PC-3 (cell line): ENCODE measurements at regions not wholly inside any gene's neighbourhood (a gene's known extent, or its start where the extent isn't known, plus 50 kb on each side); places are given as distances from the start of the nearest gene placed in this dataset.

Experiments
- ATAC-seq: fragments of 200-7000 bp; cut with Tn5 transposase; 2 replicates; pipeline ENCODE4 v1.9.1; 2020; ENCODE audit warnings: mild to moderate bottlenecking, moderate library complexity
- BruUV-seq: library from RNA; stranded (reverse); fragments of 400-500 nt; replicated peaks from 2 replicates; lab custom pipeline; 2021; lab: Mats Ljungman, UMichigan
- CTCF ChIA-PET: fragments of 300-600 bp; sonication (Branson Sonifier 250); formaldehyde crosslinking; loops from one replicate; lab custom pipeline; 2022; ENCODE audit warnings: antibody characterized with exemption; lab: Charles Lee
- POLR2A ChIA-PET: fragments of 300-600 bp; sonication (Branson Sonifier 250); formaldehyde crosslinking; loops from one replicate; lab custom pipeline; 2022; ENCODE audit warnings: antibody characterized with exemption; ENCODE audit not compliant: unreplicated experiment; lab: Charles Lee
- DNase-seq: peaks from one replicate; pipeline ENCODE4 v3.0.0-alpha.2; 2015
- H2AFZ ChIP-seq: fragments of 300-600 bp; sonication (generic); 2 replicates; pipeline ENCODE4 v1.6.0; 2016; ENCODE audit warnings: antibody characterized with exemption, low read length
- H3F3A ChIP-seq: fragments of 300-600 bp; sonication (generic); one replicate; pipeline ENCODE4 v1.6.0; 2017; ENCODE audit warnings: antibody characterized with exemption, low read length, control low read depth, mild to moderate bottlenecking; ENCODE audit not compliant: unreplicated experiment
- H3K27ac ChIP-seq: fragments of 300-600 bp; sonication (generic); 2 replicates; pipeline ENCODE4 v1.5.1; 2016; ENCODE audit warnings: mild to moderate bottlenecking, low read length
- H3K27me3 ChIP-seq: fragments of 300-600 bp; sonication (generic); 2 replicates; pipeline ENCODE4 v1.6.1; 2016; ENCODE audit warnings: low read length, mixed read lengths
- H3K36me3 ChIP-seq: fragments of 300-600 bp; sonication (generic); 2 replicates; pipeline ENCODE4 v1.6.1; 2016; ENCODE audit warnings: low read depth, mixed run types, low read length, mixed read lengths
- H3K4me1 ChIP-seq: fragments of 300-600 bp; sonication (generic); 2 replicates; pipeline ENCODE4 v1.5.1; 2016; ENCODE audit warnings: low read length; ENCODE audit not compliant: insufficient read depth
- H3K4me2 ChIP-seq: fragments of 300-600 bp; sonication (generic); 2 replicates; pipeline ENCODE4 v1.6.0; 2016; ENCODE audit warnings: low read length
- H3K4me3 ChIP-seq: fragments of 300-600 bp; sonication (generic); 2 replicates; pipeline ENCODE4 v1.5.1; 2016; ENCODE audit warnings: mild to moderate bottlenecking, low read length, mixed read lengths
- H3K79me2 ChIP-seq: fragments of 300-600 bp; sonication (generic); 2 replicates; pipeline ENCODE4 v1.6.1; 2017; ENCODE audit warnings: low read length, mixed read lengths
- H3K9ac ChIP-seq: fragments of 300-600 bp; sonication (generic); 2 replicates; pipeline ENCODE4 v1.6.0; 2016; ENCODE audit warnings: mild to moderate bottlenecking, low read length
- H3K9me2 ChIP-seq: fragments of 300-600 bp; sonication (generic); replicated peaks from 2 replicates; pipeline ENCODE4 v1.6.1; 2016; ENCODE audit warnings: mixed run types, low read length, mixed read lengths
- H3K9me3 ChIP-seq: fragments of 300-600 bp; sonication (generic); 2 replicates; pipeline ENCODE4 v1.6.1; 2016; ENCODE audit warnings: low read length, mixed read lengths
- H4K20me1 ChIP-seq: fragments of 300-600 bp; sonication (generic); 2 replicates; pipeline ENCODE4 v1.6.1; 2016; ENCODE audit warnings: low read length, mixed read lengths
- CTCF ChIP-seq: fragments of 300-600 bp; sonication (generic); conservative IDR thresholded peaks from 2 replicates; pipeline ENCODE4 v1.5.1; 2017; ENCODE audit warnings: antibody characterized with exemption, low read depth, mild to moderate bottlenecking, low read length
- EZH2 ChIP-seq: fragments of 300-600 bp; sonication (generic); IDR thresholded peaks from one replicate; pipeline ENCODE4 v1.6.1; 2017; ENCODE audit warnings: antibody characterized with exemption, mild to moderate bottlenecking, low read length; ENCODE audit not compliant: unreplicated experiment
- EZH2phosphoT487 ChIP-seq: fragments of 300-600 bp; sonication (generic); IDR thresholded peaks from 2 replicates; pipeline ENCODE4 v1.6.1; 2018; ENCODE audit warnings: mild to moderate bottlenecking, antibody characterized with exemption, low read length, borderline replicate concordance
- intact Hi-C: fragments of 100-400 bp; cut with micrococcal nuclease; formaldehyde crosslinking; loops from 2 replicates; pipeline ENCODE4 v1.9.0; 2023

- POLR2A ChIA-PET = no interaction called here
- no TSS peak for BruUV-seq
Observed at GRCh38 chr5:61735995-61736394, 403.9 kb downstream of the ZSWIM6 start.

DNA sequence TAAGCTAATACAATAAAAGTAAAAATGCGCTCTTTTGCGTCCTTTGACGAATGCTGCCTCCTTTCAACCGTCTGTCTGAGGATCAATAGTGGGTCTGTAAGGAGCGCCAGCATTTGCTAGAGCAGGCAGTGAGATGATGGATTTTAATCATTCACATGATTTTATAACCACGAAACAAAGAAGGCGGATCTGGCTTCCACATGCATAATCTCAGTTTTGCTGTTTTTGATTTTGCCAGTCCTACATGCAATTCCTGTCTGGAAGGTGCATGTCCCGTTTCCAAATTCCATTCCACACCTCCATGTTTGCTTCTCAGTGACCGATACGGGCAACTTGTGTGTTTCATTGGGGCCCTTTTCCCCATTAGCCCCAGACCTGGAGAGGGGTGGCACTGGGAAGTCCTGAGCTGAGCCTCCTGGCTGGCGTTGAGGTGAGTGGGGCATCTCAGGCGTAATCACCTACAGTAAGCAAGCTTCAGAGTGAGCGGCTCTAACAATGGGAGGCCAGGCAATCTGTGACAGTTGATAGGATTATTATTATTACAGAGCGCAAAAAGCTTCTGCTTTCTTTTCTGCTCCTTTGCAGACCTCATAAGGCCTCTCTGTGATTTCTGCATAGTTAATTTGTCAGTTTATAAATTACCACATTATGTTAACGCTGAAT is 405.4 kb downstream of the ZSWIM6 start:
- H3K4me3 ChIP-seq = no peak overlapping the region
- no peaks in the 10 kb centered on the region for H3K27me3 ChIP-seq
- ChIA-PET CTCF (no interaction called here), POLR2A (no interaction called here)
- no peaks in the 10 kb centered on the region for H3K9me2 ChIP-seq
- H3K9me3 ChIP-seq = no peaks in the 10 kb centered on the region
- H3K4me2 ChIP-seq = no peak overlapping the region
- no peak for TF ChIP-seq EZH2
- no peak for TF ChIP-seq CTCF
- no peak for TF ChIP-seq EZH2phosphoT487
- no peak overlapping the region for H3K27ac ChIP-seq
- H3K4me1 ChIP-seq = no peaks in the 10 kb centered on the region
- no peak for DNase-seq
- no peaks in the 10 kb centered on the region for H3F3A ChIP-seq
- intact Hi-C loops = no loop called here
- no peaks in the 10 kb centered on the region for H3K36me3 ChIP-seq
- no peak for ATAC-seq
- no TSS peak for BruUV-seq
- H3K79me2 ChIP-seq = no peaks in the 10 kb centered on the region
- H3K9ac ChIP-seq = no peak overlapping the region
- H4K20me1 ChIP-seq = no peaks in the 10 kb centered on the region
- no peak overlapping the region for H2AFZ ChIP-seq

More at GRCh38 chr5:61735995-61736394, 403.9 kb downstream of the ZSWIM6 start:
- Histone ChIP-seq H3K27ac (no peak overlapping the region), H3K9me3 (no peaks in the 10 kb centered on the region), H3K9ac (no peak overlapping the region), H4K20me1 (no peaks in the 10 kb centered on the region), H3K4me2 (no peak overlapping the region), H3F3A (no peaks in the 10 kb centered on the region), H3K36me3 (no peaks in the 10 kb centered on the region), H3K9me2 (no peaks in the 10 kb centered on the region), H3K27me3 (peaks cover 5% of the 10 kb centered on the region; the same call in 1 of the 2 replicates), H3K4me3 (no peak overlapping the region), H3K79me2 (no peaks in the 10 kb centered on the region), H3K4me1 (no peaks in the 10 kb centered on the region), H2AFZ (no peak overlapping the region)
- DNase-seq = no peak
- TF ChIP-seq EZH2 (no peak), EZH2phosphoT487 (no peak), CTCF (no peak)
- CTCF ChIA-PET = no interaction called here
- ATAC-seq = no peak
- intact Hi-C loops = no loop called here

GRCh38 chr5:61737964-61738340 is 405.9 kb downstream of the ZSWIM6 start:
- Histone ChIP-seq H3K27me3 (no peaks in the 10 kb centered on the region), H3K4me3 (no peak overlapping the region), H3K79me2 (no peaks in the 10 kb centered on the region), H3K4me1 (no peaks in the 10 kb centered on the region), H3F3A (no peaks in the 10 kb centered on the region), H3K27ac (no peak overlapping the region), H3K9me2 (no peaks in the 10 kb centered on the region), H3K36me3 (no peaks in the 10 kb centered on the region), H2AFZ (no peak overlapping the region), H3K4me2 (no peak overlapping the region), H4K20me1 (no peaks in the 10 kb centered on the region), H3K9me3 (no peaks in the 10 kb centered on the region), H3K9ac (no peak overlapping the region)
- TF ChIP-seq EZH2 = no peak
- TF ChIP-seq CTCF = no peak
- TF ChIP-seq EZH2phosphoT487 = no peak
- ChIA-PET CTCF (no interaction called here), POLR2A (no interaction called here)
- intact Hi-C loops = no loop called here
- no TSS peak for BruUV-seq
- no peak for DNase-seq
- ATAC-seq = no peak
